Kasumi-1 (cell line): ENCODE measurements at regions not wholly inside any gene's neighbourhood (a gene's known extent, or its start where the extent isn't known, plus 50 kb on each side); places are given as distances from the start of the nearest gene placed in this dataset.
"Not testable (repeated sequence)": the region's sequence is repeated elsewhere in the genome, so short reads cannot be mapped to it uniquely, and the experiment has no call there.

Experiments used
- DNase-seq, 2 experiments: peaks; one replicate each; lab custom pipeline; 2025; lab: John Stamatoyannopoulos, UW

- no peak for DNase-seq
These were observed 533.9 kb downstream of the RFPL4B start for GRCh38 chr6:112881027-112881426.

- no peak for DNase-seq
These were observed 535.0 kb downstream of the RFPL4B start for GRCh38 chr6:112881828-112882780.

- DNase-seq = no peak
These were observed 536.0 kb downstream of the RFPL4B start for GRCh38 chr6:112883095-112883494.

DNA sequence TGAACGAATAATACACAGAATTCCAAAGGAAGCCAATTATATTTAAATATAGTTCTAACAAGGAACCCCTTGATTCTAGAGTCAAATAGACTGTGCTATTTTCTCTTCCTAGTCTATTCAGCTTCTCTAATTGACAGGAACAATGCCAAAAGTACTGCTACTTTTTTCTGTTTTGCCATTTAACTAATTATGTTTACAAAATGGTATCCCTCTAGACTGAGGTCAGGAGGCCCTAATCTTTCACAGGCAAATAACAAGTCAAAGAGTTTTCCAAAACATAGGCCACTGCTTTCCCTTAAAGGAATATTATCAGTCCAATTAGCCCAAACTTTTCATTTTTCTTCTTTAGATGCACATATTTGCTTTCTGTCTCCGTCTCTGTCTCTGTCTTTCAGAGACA is 539.3 kb downstream of the RFPL4B start:
- no peak for DNase-seq

GRCh38 chr6:112887424-112887823 is 540.3 kb downstream of the RFPL4B start:
- not testable (repeated sequence) for DNase-seq

DNA sequence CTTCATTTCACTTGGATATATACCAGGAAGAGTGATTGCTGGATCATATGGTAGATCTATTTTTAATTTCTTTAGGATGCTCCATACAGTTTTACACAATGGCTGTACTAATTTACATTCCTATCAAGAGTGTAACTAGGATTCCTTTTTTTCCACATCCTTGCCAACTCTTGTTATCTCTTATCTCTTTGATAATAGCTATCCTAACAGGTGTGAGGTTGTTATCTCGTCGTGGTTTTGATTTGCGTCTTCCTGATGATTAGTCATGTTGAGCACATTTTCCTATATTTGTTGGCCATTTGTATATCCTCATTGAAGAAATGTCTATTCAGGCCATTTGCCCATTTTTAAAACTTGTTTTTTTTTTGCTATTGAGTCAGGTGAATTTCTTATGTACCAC is 552.4 kb downstream of the RFPL4B start:
- DNase-seq = no peak

- DNase-seq = no peak
These were observed 556.2 kb downstream of the RFPL4B start for GRCh38 chr6:112903361-112903760.

DNA sequence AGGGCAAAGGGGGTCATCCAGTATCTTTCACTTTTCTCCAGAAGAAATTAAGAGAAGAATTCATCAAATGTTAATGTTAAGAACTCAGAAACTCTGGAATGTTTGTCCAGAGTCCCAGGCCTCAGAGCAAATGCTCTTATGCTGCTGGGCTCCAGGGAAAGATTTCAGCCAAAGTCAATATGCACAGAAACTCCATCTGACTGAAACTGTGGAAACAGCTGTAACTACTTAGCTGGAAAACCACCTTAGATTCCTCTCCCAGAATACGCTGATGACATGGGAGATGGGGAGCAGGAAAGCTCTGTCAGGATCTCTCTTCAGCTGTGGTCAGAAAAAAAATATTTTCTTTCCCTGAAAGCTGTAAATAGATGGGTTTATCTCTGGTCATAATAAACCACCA is 559.6 kb downstream of the RFPL4B start:
- DNase-seq = no peak

- no peak for DNase-seq
These were observed 562.7 kb downstream of the RFPL4B start for GRCh38 chr6:112909781-112910180.

GRCh38 chr6:112910256-112910655 is 563.1 kb downstream of the RFPL4B start:
- DNase-seq = no peak

GRCh38 chr6:112911959-112912358 is 564.8 kb downstream of the RFPL4B start:
- DNase-seq = no peak

- DNase-seq = no peak
These were observed 565.4 kb downstream of the RFPL4B start for GRCh38 chr6:112912416-112913101.

DNA sequence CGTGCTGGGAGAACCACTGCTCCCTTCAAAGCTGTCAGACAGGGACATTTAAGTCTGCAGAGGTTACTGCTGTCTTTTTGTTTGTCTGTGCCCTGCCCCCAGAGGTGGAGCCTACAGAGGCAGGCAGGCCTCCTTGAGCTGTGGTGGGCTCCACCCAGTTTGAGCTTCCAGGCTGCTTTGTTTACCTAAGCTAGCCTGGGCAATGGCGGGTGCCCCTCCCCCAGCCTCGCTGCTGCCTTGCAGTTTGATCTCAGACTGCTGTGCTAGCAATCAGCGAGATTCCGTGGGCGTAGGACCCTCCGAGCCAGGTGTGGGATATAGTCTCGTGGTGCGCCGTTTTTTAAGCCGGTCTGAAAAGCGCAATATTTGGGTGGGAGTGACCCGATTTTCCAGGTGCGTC is 572.6 kb downstream of the RFPL4B start:
- not testable (repeated sequence) for DNase-seq

DNA sequence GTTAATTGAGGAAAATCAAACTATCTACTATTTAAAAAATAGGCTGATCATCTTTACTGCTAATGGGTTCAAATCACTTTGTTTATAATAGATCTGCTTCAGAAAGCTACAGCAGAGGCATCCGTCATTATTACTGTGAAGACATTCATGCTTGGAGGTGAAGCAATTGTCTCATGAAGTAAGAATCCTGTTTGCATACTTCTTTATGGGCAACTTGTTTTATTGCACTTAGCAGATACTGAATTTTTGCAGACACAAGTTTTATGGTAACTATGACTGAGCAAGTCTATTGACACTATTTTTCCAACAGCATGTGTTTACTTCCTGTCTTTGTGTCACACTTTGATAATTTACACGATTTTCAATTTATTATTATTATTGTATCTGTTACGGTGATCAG is 573.9 kb downstream of the RFPL4B start:
- DNase-seq = no peak

DNA sequence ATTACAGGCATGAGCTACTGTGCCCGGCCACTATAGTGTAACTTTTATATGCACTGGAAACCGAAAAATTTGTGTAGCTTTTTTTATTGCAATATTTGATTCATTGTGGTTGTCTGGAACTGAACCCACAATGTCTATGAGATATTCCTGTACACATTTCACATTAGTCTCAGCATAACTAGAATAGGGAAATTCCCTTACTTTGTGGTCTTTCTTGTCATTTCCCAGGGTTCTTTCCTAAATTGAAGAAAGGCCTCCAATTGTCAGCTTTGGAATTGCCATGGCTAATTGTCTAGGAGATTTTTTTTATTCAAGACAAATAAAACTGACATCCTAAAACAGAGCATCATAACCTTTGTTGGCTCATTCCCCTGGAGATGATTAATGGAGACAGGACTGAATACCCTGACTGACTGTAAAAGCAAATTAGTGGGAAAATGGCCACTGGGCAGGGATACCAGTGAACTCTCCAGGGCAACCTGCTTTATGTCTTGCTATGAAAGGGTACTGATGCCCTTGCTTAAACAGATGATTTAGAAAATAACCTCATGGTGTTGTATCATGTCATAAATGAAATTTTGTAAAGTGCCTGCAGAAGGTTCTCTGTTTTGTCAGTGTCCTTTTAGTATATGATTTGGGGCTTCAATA is 576.9 kb downstream of the RFPL4B start:
- DNase-seq = no peak

- DNase-seq = no peak
These were observed 578.6 kb downstream of the RFPL4B start for GRCh38 chr6:112925702-112926101.

GRCh38 chr6:112927641-112928320 is 580.7 kb downstream of the RFPL4B start:
- no peak for DNase-seq

GRCh38 chr6:112929641-112930040 is 582.5 kb downstream of the RFPL4B start:
- DNase-seq = no peak

DNA sequence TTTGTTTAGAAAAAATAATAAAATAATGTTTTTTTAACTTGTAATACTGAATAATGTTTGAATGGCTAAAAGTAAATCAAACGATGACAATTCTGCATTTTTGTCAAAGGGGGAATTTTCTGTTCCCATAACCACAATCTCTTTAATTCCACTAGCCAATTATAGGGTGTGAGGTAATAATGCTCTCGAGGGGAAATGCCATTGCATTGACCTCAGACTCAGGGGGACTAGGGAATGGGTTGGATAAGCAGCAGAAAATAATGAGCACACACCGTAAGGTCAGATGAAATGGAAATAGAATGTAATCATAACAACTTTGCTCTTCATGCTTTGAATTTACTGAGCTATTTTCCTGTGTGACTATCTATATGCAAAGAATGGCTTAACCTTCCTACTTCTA is 584.7 kb downstream of the RFPL4B start:
- DNase-seq = no peak

- no peak for DNase-seq
These were observed 586.8 kb downstream of the RFPL4B start for GRCh38 chr6:112933947-112934346.

DNA sequence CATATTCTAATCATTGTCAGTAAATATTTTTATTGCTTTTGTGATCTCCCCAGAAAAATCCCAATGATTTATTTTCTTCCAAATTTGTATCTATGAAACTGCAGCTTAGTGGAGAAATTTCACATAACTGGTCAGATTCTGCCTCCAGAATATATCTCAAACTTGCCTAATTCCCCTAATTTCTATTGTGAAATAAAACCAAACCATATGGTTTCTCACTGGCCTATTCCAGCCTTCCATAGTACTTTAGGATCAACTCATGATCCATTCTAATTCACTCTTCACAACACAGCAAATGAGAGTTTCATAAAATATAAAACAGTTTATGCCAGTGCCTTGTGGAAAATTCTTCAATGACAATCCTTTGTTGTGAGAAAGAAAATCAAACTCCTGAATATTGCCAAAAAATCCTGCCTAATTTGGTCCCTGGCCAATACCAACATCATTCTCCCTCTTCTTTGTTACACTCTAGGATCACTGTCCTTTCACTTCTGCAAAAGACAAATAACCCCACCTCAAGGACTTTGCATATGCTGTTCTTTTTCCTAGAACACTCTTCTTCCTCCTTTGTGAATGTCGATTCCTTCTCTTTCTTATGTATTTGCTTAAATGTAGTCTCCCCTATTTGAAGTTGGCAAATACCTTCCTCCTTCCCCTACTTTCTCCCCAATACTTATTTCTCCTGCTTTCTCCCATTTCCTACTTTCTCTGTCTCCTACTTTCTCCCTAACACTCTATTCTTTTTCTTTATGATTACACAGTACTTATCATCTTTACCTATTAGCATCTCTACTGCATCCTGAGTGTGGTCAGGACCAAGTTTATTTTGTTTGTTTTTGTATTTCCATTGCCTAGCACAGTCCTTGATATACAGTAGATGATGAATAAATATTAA is 587.5 kb downstream of the RFPL4B start:
- no peak for DNase-seq
